ENCODE measurements at regions not wholly inside any gene's neighbourhood (a gene's known extent, or its start where the extent isn't known, plus 50 kb on each side); places are given as distances from the start of the nearest gene placed in this dataset.
"Not testable (repeated sequence)": the region's sequence is repeated elsewhere in the genome, so short reads cannot be mapped to it uniquely, and the experiment has no call there.

GRCh38 chr2:144004742-144005141 is 515.2 kb downstream of the ZEB2 start:
- DNase-seq: no peak
- intact Hi-C loops (cut with DNase I): no loop called here
- Histone ChIP-seq H3K27me3 (no peaks in the 10 kb centered on the region), H3K9me3 (no peaks in the 10 kb centered on the region), H3K27ac (no peak overlapping the region), H3K4me1 (no peaks in the 10 kb centered on the region), H3K9ac (ENCODE audit: low read depth in 2 of 2, low read length in 2 of 2) (no peak overlapping the region), H3K36me3 (no peaks in the 10 kb centered on the region), H3K4me3 (no peak overlapping the region)
- TF ChIP-seq CTCF (IDR thresholded peaks at IDR 0.05): no peak

GRCh38 chr2:144003460-144004075 is 516.4 kb downstream of the ZEB2 start:
- intact Hi-C loops (cut with DNase I): no loop called here

GRCh38 chr2:143996974-143997373 is 522.9 kb downstream of the ZEB2 start:
- Histone ChIP-seq H3K4me1 (no peaks in the 10 kb centered on the region), H3K27ac (no peak overlapping the region), H3K9me3 (no peaks in the 10 kb centered on the region), H3K27me3 (no peaks in the 10 kb centered on the region), H3K36me3 (no peaks in the 10 kb centered on the region), H3K4me3 (no peak overlapping the region), H3K9ac (ENCODE audit: low read depth in 2 of 2, low read length in 2 of 2) (no peak overlapping the region)
- no peak for TF ChIP-seq CTCF (IDR thresholded peaks at IDR 0.05)
- intact Hi-C loops (cut with DNase I): loop anchor here (5.0 kb wide), 1 partner anchor 415 kb away; no protein-coding TSS in a partner anchor
- DNase-seq: no peak

More at GRCh38 chr2:144003460-144004075, 516.4 kb downstream of the ZEB2 start:
- H3K27ac ChIP-seq: no peak overlapping the region
- H3K9ac ChIP-seq (ENCODE audit: low read depth in 2 of 2, low read length in 2 of 2): no peak overlapping the region
- H3K36me3 ChIP-seq: no peaks in the 10 kb centered on the region
- TF ChIP-seq CTCF (IDR thresholded peaks at IDR 0.05): no peak
- no peak for DNase-seq
- H3K4me1 ChIP-seq: no peaks in the 10 kb centered on the region
- H3K4me3 ChIP-seq: no peak overlapping the region
- H3K27me3 ChIP-seq: no peaks in the 10 kb centered on the region
- no peaks in the 10 kb centered on the region for H3K9me3 ChIP-seq

- Histone ChIP-seq H3K27ac (no peak overlapping the region), H3K36me3 (no peaks in the 10 kb centered on the region), H3K4me1 (no peaks in the 10 kb centered on the region), H3K9ac (ENCODE audit: low read depth in 2 of 2, low read length in 2 of 2) (no peak overlapping the region), H3K27me3 (no peaks in the 10 kb centered on the region), H3K9me3 (no peaks in the 10 kb centered on the region), H3K4me3 (no peak overlapping the region)
- TF ChIP-seq CTCF (IDR thresholded peaks at IDR 0.05): no peak
- no peak for DNase-seq
- intact Hi-C loops (cut with DNase I): loop anchor here (5.0 kb wide), 1 partner anchor 417 kb away; no protein-coding TSS in a partner anchor
Observed at GRCh38 chr2:143994961-143995360, 525.0 kb downstream of the ZEB2 start.

- H3K9me3 ChIP-seq; H3K9ac ChIP-seq (ENCODE audit: low read depth in 2 of 2, low read length in 2 of 2); H3K4me1 ChIP-seq; intact Hi-C loops (cut with DNase I); H3K27me3 ChIP-seq; H3K4me3 ChIP-seq; H3K27ac ChIP-seq; H3K36me3 ChIP-seq; DNase-seq: not testable (repeated sequence)
Observed at GRCh38 chr2:143991596-143991995, 528.3 kb downstream of the ZEB2 start.

- no peaks in the 10 kb centered on the region for H3K9me3 ChIP-seq
- no peak overlapping the region for H3K27ac ChIP-seq
- no peak overlapping the region for H3K4me3 ChIP-seq
- H3K9ac ChIP-seq (ENCODE audit: low read depth in 2 of 2, low read length in 2 of 2): no peak overlapping the region
- H3K36me3 ChIP-seq: no peaks in the 10 kb centered on the region
- no peak for TF ChIP-seq CTCF (IDR thresholded peaks at IDR 0.05)
- intact Hi-C loops (cut with DNase I): no loop called here
- H3K4me1 ChIP-seq: no peaks in the 10 kb centered on the region
- no peaks in the 10 kb centered on the region for H3K27me3 ChIP-seq
- no peak for DNase-seq
Observed at GRCh38 chr2:143988082-143988481, 531.8 kb downstream of the ZEB2 start.
